MM.1S (cell line): ENCODE measurements at regions not wholly inside any gene's neighbourhood (a gene's known extent, or its start where the extent isn't known, plus 50 kb on each side); places are given as distances from the start of the nearest gene placed in this dataset.

Source experiments
- DNase-seq: peaks from one replicate; pipeline ENCODE4 v3.0.0-alpha.2; 2015
- H2AFZ ChIP-seq: fragments of 300-600 bp; sonication (generic); 2 replicates; pipeline ENCODE4 v1.6.0; 2016; ENCODE audit warnings: antibody characterized with exemption, low read length
- H3F3A ChIP-seq: fragments of 300-600 bp; sonication (generic); 2 replicates; pipeline ENCODE4 v1.6.1; 2016; ENCODE audit warnings: mild to moderate bottlenecking, antibody characterized with exemption, low read length, moderate library complexity, mixed read lengths; ENCODE audit not compliant: insufficient read depth
- H3K27ac ChIP-seq: fragments of 300-600 bp; sonication (generic); 2 replicates; pipeline ENCODE4 v1.5.1; 2016; ENCODE audit warnings: mild to moderate bottlenecking, low read length
- H3K27me3 ChIP-seq: fragments of 300-600 bp; sonication (generic); replicated peaks from 2 replicates; pipeline ENCODE4 v1.6.0; 2016; ENCODE audit warnings: low read length; ENCODE audit not compliant: insufficient read depth
- H3K36me3 ChIP-seq: fragments of 300-600 bp; sonication (generic); replicated peaks from 2 replicates; pipeline ENCODE4 v1.6.1; 2016; ENCODE audit warnings: mild to moderate bottlenecking, low read length, mixed read lengths; ENCODE audit not compliant: insufficient read depth
- H3K4me1 ChIP-seq: fragments of 300-600 bp; sonication (generic); 2 replicates; pipeline ENCODE4 v1.6.1; 2016; ENCODE audit warnings: low read length, mixed read lengths
- H3K4me2 ChIP-seq: fragments of 300-600 bp; sonication (generic); 2 replicates; pipeline ENCODE4 v1.6.0; 2016; ENCODE audit warnings: low read depth, low read length
- H3K4me3 ChIP-seq: fragments of 300-600 bp; sonication (generic); 2 replicates; pipeline ENCODE4 v1.5.1; 2016; ENCODE audit warnings: low read length, mixed read lengths
- H3K79me2 ChIP-seq: fragments of 300-600 bp; sonication (generic); 2 replicates; pipeline ENCODE4 v1.6.1; 2016; ENCODE audit warnings: mixed run types, low read length, mixed read lengths
- H3K9ac ChIP-seq: fragments of 300-600 bp; sonication (generic); 2 replicates; pipeline ENCODE4 v1.6.1; 2016; ENCODE audit warnings: low read length, mixed read lengths
- H3K9me2 ChIP-seq: fragments of 300-600 bp; sonication (generic); replicated peaks from 2 replicates; pipeline ENCODE4 v1.6.1; 2016; ENCODE audit warnings: mild to moderate bottlenecking, low read length, mixed read lengths; ENCODE audit not compliant: insufficient read depth
- H3K9me3 ChIP-seq: fragments of 300-600 bp; sonication (generic); replicated peaks from 2 replicates; pipeline ENCODE4 v1.6.1; 2016; ENCODE audit warnings: mild to moderate bottlenecking, low read length, mixed read lengths; ENCODE audit not compliant: insufficient read depth
- H4K20me1 ChIP-seq: fragments of 300-600 bp; sonication (generic); 2 replicates; pipeline ENCODE4 v1.6.1; 2016; ENCODE audit warnings: mild to moderate bottlenecking, low read length, moderate library complexity, mixed read lengths; ENCODE audit not compliant: insufficient read depth
- CTCF ChIP-seq: fragments of 300-600 bp; sonication (generic); IDR thresholded peaks from 2 replicates; pipeline ENCODE4 v1.5.1; 2016; ENCODE audit warnings: antibody characterized with exemption, low read length, mixed read lengths
- EZH2 ChIP-seq: fragments of 300-600 bp; sonication (generic); optimal IDR thresholded peaks from 2 replicates; pipeline ENCODE3; 2017; ENCODE audit warnings: low read depth, mild to moderate bottlenecking, antibody characterized with exemption, low read length, mixed read lengths
- EZH2phosphoT487 ChIP-seq: fragments of 300-600 bp; sonication (generic); IDR thresholded peaks from 2 replicates; pipeline ENCODE4 v1.6.1; 2018; ENCODE audit warnings: antibody characterized with exemption, low read length

DNA sequence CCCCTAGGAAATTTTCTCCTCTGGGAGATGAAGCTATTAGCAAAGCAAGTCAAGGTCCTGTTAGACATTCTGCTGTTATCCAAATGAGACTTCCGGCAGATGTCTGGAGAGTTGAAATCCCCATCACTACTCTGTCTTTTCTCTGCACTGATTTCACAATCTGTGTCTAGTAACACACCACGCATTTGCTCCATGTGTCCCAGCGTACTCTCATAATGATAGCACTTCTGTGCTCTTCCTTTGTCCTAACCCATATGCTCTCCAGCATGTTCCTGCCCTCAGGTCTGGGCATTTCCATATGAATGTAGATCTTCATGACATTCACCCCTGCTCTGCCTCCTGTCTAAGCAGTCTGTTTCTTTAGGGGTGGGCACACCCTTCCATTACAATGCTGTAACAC is 1949.0 kb upstream of the WWC1 start:
- Histone ChIP-seq H3K4me3 (no peak overlapping the region), H3K27ac (no peak overlapping the region), H3K4me1 (no peaks in the 10 kb centered on the region), H3K9me3 (no peaks in the 10 kb centered on the region), H4K20me1 (no peaks in the 10 kb centered on the region), H3F3A (no peaks in the 10 kb centered on the region), H3K9me2 (no peaks in the 10 kb centered on the region), H3K36me3 (no peaks in the 10 kb centered on the region), H3K9ac (no peak overlapping the region), H3K27me3 (no peaks in the 10 kb centered on the region), H3K4me2 (no peak overlapping the region), H3K79me2 (no peaks in the 10 kb centered on the region), H2AFZ (no peak overlapping the region)
- DNase-seq, result no peak
- TF ChIP-seq EZH2phosphoT487 (no peak), EZH2 (no peak), CTCF (no peak)

DNA sequence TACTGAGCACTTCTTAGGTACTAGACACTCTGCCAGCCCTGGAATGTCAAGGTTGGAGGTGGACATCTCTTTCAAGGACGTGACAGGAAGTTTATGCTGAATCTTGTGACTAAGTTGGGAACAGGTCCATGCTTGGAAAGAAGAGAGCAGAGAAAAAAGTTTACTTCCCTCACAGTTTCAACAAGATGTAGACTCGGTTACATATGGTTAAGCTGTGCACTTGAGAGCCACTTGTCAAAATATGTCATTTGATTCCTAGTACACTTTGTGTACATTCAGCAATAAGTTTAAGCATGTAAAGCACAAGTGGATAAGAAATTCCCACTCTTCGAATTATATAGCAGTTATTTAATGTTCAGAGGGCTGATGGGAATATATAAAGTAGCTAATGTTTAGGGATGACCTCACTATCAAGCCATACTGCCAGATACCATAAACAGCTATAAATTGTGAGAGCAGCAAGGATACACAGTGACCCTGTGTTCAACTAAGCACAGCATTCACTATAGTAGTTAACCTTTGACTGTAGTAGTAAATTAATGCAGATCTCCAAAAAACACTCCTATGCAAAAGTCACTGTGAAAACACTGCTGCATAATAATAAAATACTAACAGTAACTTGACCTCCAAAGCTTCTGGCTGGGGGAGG is 1944.6 kb upstream of the WWC1 start:
- Histone ChIP-seq H3K27ac (no peak overlapping the region), H4K20me1 (no peaks in the 10 kb centered on the region), H3K4me1 (no peaks in the 10 kb centered on the region), H3K36me3 (no peaks in the 10 kb centered on the region), H3K4me3 (no peak overlapping the region), H3K27me3 (no peaks in the 10 kb centered on the region), H3K9me3 (no peaks in the 10 kb centered on the region), H3F3A (no peaks in the 10 kb centered on the region), H3K4me2 (no peak overlapping the region), H3K79me2 (no peaks in the 10 kb centered on the region), H3K9me2 (no peaks in the 10 kb centered on the region), H2AFZ (no peak overlapping the region), H3K9ac (no peak overlapping the region)
- DNase-seq, result no peak
- TF ChIP-seq EZH2, result no peak
- TF ChIP-seq EZH2phosphoT487, result no peak
- no peak for TF ChIP-seq CTCF

GRCh38 chr5:166349046-166349445 is 1942.4 kb upstream of the WWC1 start:
- Histone ChIP-seq H3K4me3 (no peak overlapping the region), H2AFZ (no peak overlapping the region), H3K79me2 (no peaks in the 10 kb centered on the region)

More at GRCh38 chr5:166349046-166349445, 1942.4 kb upstream of the WWC1 start:
- Histone ChIP-seq H3K36me3 (no peaks in the 10 kb centered on the region), H3K27ac (no peak overlapping the region), H3K4me2 (no peak overlapping the region), H3K9ac (no peak overlapping the region), H3K9me2 (no peaks in the 10 kb centered on the region), H3F3A (no peaks in the 10 kb centered on the region), H3K9me3 (no peaks in the 10 kb centered on the region), H3K27me3 (no peaks in the 10 kb centered on the region), H4K20me1 (no peaks in the 10 kb centered on the region), H3K4me1 (no peaks in the 10 kb centered on the region)
- TF ChIP-seq EZH2phosphoT487, result no peak
- no peak for TF ChIP-seq EZH2
- no peak for TF ChIP-seq CTCF
- no peak for DNase-seq
